NCI-H774 (cell line): ENCODE measurements at regions not wholly inside any gene's neighbourhood (a gene's known extent, or its start where the extent isn't known, plus 50 kb on each side); places are given as distances from the start of the nearest gene placed in this dataset.
"Not testable (repeated sequence)": the region's sequence is repeated elsewhere in the genome, so short reads cannot be mapped to it uniquely, and the experiment has no call there.

ENCODE experiments used
- DNase-seq: peaks from one replicate; lab custom pipeline; 2025; lab: John Stamatoyannopoulos, UW

- not testable (repeated sequence) for DNase-seq
Measured at GRCh38 chr4:10828918-10829538, 144.5 kb upstream of the CLNK start.

- no peak for DNase-seq
Measured at GRCh38 chr4:10821826-10822225, 137.3 kb upstream of the CLNK start.

GRCh38 chr4:10816571-10816970 lies 132.0 kb upstream of the CLNK start:
- no peak for DNase-seq

- DNase-seq, result no peak
Measured at GRCh38 chr4:10811991-10812390, 127.4 kb upstream of the CLNK start.

- no peak for DNase-seq
Measured at GRCh38 chr4:10810411-10810810, 125.8 kb upstream of the CLNK start.

GRCh38 chr4:10809905-10810304 lies 125.3 kb upstream of the CLNK start:
- no peak for DNase-seq

GRCh38 chr4:10808591-10808990 lies 124.0 kb upstream of the CLNK start:
- no peak for DNase-seq

- DNase-seq, result no peak
Measured at GRCh38 chr4:10806953-10807645, 122.5 kb upstream of the CLNK start.

- DNase-seq, result peak; percentile 5
Measured at GRCh38 chr4:10803713-10804343, 119.3 kb upstream of the CLNK start.

GRCh38 chr4:10787365-10787764 lies 102.8 kb upstream of the CLNK start:
- DNase-seq, result no peak

GRCh38 chr4:10784621-10785020 lies 100.1 kb upstream of the CLNK start:
- DNase-seq, result no peak

- DNase-seq, result no peak
Measured at GRCh38 chr4:10783351-10783750, 98.8 kb upstream of the CLNK start.

- DNase-seq, result no peak
Measured at GRCh38 chr4:10781805-10782204, 97.2 kb upstream of the CLNK start.

GRCh38 chr4:10780803-10781202 lies 96.2 kb upstream of the CLNK start:
- DNase-seq, result not testable (repeated sequence)

GRCh38 chr4:10775132-10775531 lies 90.6 kb upstream of the CLNK start:
- not testable (repeated sequence) for DNase-seq

- DNase-seq, result no peak
Measured at GRCh38 chr4:10773656-10774055, 89.1 kb upstream of the CLNK start.

GRCh38 chr4:10773010-10773409 lies 88.4 kb upstream of the CLNK start:
- DNase-seq, result peak; percentile 84

GRCh38 chr4:10765386-10765785 lies 80.8 kb upstream of the CLNK start:
- no peak for DNase-seq

- DNase-seq, result no peak
Measured at GRCh38 chr4:10762561-10762960, 78.0 kb upstream of the CLNK start.

GRCh38 chr4:10761903-10762302 lies 77.3 kb upstream of the CLNK start:
- no peak for DNase-seq

GRCh38 chr4:10760086-10760485 lies 75.5 kb upstream of the CLNK start:
- DNase-seq, result no peak

GRCh38 chr4:10758906-10759305 lies 74.3 kb upstream of the CLNK start:
- DNase-seq, result no peak

- DNase-seq, result no peak
Measured at GRCh38 chr4:10753856-10754402, 69.4 kb upstream of the CLNK start.
